ENCODE measurements at regions not wholly inside any gene's neighbourhood (a gene's known extent, or its start where the extent isn't known, plus 50 kb on each side); places are given as distances from the start of the nearest gene placed in this dataset.

DNA sequence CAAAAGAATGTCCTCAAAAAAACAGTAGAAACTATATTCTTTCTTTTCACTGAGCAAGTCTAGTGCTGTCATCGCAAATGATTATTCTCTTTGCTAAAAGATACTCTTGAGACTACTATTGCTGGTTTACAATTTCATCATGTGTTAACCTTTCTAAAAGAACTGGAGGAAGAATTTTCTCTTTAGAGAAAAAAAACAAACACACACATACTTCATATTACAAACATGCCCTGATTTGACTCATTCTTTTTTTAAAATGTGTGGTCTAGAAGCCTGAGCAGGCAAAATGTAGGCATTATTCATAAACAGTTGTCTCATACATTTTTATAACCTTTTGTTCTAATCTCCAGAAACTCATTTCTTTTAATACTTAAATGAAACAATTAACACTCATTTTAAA lies 60.6 kb upstream of the FAT4 start:
- H2AK5ac ChIP-seq (ENCODE audit: low read depth, low read length): no peak overlapping the region
- no peak overlapping the region for H3K27ac ChIP-seq (ENCODE audit: insufficient read depth, low read length)
- intact Hi-C loops (cut with micrococcal nuclease) (no loop called here), in situ Hi-C loops (cut with MboI; ENCODE audit: low sequenced_read_pairs) (no loop called here), dilution Hi-C loops (cut with HindIII; ENCODE audit: low sequenced_read_pairs, unreplicated experiment) (no loop called here)
- no peaks in the 10 kb centered on the region for H3K36me3 ChIP-seq (ENCODE audit: control insufficient read depth, insufficient read depth, low read length)
- H2BK15ac ChIP-seq (ENCODE audit: low read depth, low read length): no peak overlapping the region
- H2BK5ac ChIP-seq (ENCODE audit: low read depth, low read length, poor library complexity, severe bottlenecking): no peak overlapping the region
- POLR2A ChIA-PET (ENCODE audit: unreplicated experiment): no interaction called here
- H3K23ac ChIP-seq (ENCODE audit: low read depth, low read length): no peak overlapping the region
- H3K27me3 ChIP-seq (ENCODE audit: control insufficient read depth, insufficient read depth, low read length): no peaks in the 10 kb centered on the region
- H2BK120ac ChIP-seq (ENCODE audit: low read depth, low read length): no peak overlapping the region
- WGBS, 2 experiments (ENCODE audit: extremely low coverage in 2 of 2, insufficient read length in 1 of 2): no CpG with 5 or more reads among the region's 1 CpG
- H3K14ac ChIP-seq (replicated peaks; ENCODE audit: low read depth, low read length): no peak overlapping the region
- no peak overlapping the region for H3K18ac ChIP-seq (ENCODE audit: low read depth, low read length)
- no peak overlapping the region for H2AK9ac ChIP-seq (replicated peaks; ENCODE audit: low read depth, low read length, poor library complexity)
- H3K4me1 ChIP-seq (ENCODE audit: control insufficient read depth, insufficient read depth, low read length): no peaks in the 10 kb centered on the region; the same call in 1 of the 2 replicates
- no peak overlapping the region for H4K91ac ChIP-seq (ENCODE audit: insufficient read depth, low read depth, low read length)
- H4K20me1 ChIP-seq (ENCODE audit: insufficient read depth, low read length): no peaks in the 10 kb centered on the region
- H3K9me1 ChIP-seq (ENCODE audit: insufficient read depth, low read length): no peaks in the 10 kb centered on the region
- CTCF ChIA-PET: no interaction called here
- no peak overlapping the region for H4K5ac ChIP-seq (ENCODE audit: low read depth, low read length)
- no peaks in the 10 kb centered on the region for H3K79me1 ChIP-seq (ENCODE audit: low read depth in 1 of 2, low read length in 2 of 2)
- BruUV-seq (replicated peaks): no TSS peak
- DNase-seq: peak; percentile 84
- TF ChIP-seq MAFK (IDR thresholded peaks at IDR 0.05; ENCODE audit: low read depth, low read length) (peak; percentile 83), CHD1 (IDR thresholded peaks at IDR 0.05; ENCODE audit: low read depth, low read length) (no peak)
- no peak overlapping the region for H2BK20ac ChIP-seq (ENCODE audit: low read depth, low read length)
- peak; percentile 97 for ATAC-seq (ENCODE audit: low read depth)
- H3K9ac ChIP-seq (ENCODE audit: low read depth, low read length): no peak overlapping the region
- no peak overlapping the region for H3K4ac ChIP-seq (ENCODE audit: low read depth, low read length)
- H3K4me2 ChIP-seq (ENCODE audit: low read depth, low read length): no peak overlapping the region
- H3K56ac ChIP-seq (ENCODE audit: extremely low read depth, insufficient read depth, low read length): no peak overlapping the region
- H4K8ac ChIP-seq (ENCODE audit: low read depth in 2 of 2, low read length in 2 of 2): no peak overlapping the region
- H3K4me3 ChIP-seq (ENCODE audit: insufficient read depth, low read depth, low read length): no peak overlapping the region
- no peak overlapping the region for H2AFZ ChIP-seq (replicated peaks; ENCODE audit: low read length, poor library complexity)
- no peaks in the 10 kb centered on the region for H3K9me3 ChIP-seq (ENCODE audit: control insufficient read depth, insufficient read depth, low read length)

All from IMR-90 (cell line).